ENCODE measurements at regions not wholly inside any gene's neighbourhood (a gene's known extent, or its start where the extent isn't known, plus 50 kb on each side); places are given as distances from the start of the nearest gene placed in this dataset.
"Not testable (repeated sequence)": the region's sequence is repeated elsewhere in the genome, so short reads cannot be mapped to it uniquely, and the experiment has no call there.

DNA sequence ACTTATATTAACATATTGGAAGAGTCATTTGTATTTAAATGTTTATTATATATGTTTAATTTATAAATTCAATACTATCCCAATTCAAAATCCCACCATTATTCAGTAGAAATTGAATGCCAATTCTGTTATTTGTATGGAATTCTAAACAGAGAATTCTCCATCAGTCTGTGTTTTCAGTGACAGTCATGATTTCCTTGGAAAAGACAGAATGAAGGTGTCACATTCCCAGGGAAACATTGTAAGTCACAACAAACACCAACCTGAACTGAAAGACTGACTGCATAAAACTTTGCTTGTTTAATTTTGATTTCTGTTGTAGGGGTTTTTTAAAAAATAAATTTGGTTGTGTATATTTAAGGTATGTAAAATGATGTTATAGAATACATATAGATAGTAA is 769.8 kb upstream of the BCHE start:
- no peaks in the 10 kb centered on the region for H3K36me3 ChIP-seq (ENCODE audit: insufficient read depth, low read length)
- no peak overlapping the region for H3K27ac ChIP-seq (ENCODE audit: low read depth, low read length)
- no peaks in the 10 kb centered on the region for H3K4me1 ChIP-seq (ENCODE audit: control insufficient read depth, insufficient read depth, low read length, unreplicated experiment)
- H2AFZ ChIP-seq (ENCODE audit: low read length, unreplicated experiment), result no peak overlapping the region
- no peaks in the 10 kb centered on the region for H3K79me2 ChIP-seq (ENCODE audit: control insufficient read depth, insufficient read depth, low read length, unreplicated experiment)
- no peak overlapping the region for H3K4me3 ChIP-seq (ENCODE audit: low read depth, low read length)
- no peaks in the 10 kb centered on the region for H3K27me3 ChIP-seq (ENCODE audit: insufficient read depth, low read length)

- H3K27ac ChIP-seq (ENCODE audit: low read depth, low read length), result no peak overlapping the region
- no peaks in the 10 kb centered on the region for H3K27me3 ChIP-seq (ENCODE audit: insufficient read depth, low read length)
- no peaks in the 10 kb centered on the region for H3K79me2 ChIP-seq (ENCODE audit: control insufficient read depth, insufficient read depth, low read length, unreplicated experiment)
- H3K4me1 ChIP-seq (ENCODE audit: control insufficient read depth, insufficient read depth, low read length, unreplicated experiment), result no peaks in the 10 kb centered on the region
- H3K36me3 ChIP-seq (ENCODE audit: insufficient read depth, low read length), result no peaks in the 10 kb centered on the region
- H3K4me3 ChIP-seq (ENCODE audit: low read depth, low read length), result no peak overlapping the region
- H2AFZ ChIP-seq (ENCODE audit: low read length, unreplicated experiment), result no peak overlapping the region
Measured at GRCh38 chr3:166593776-166594175, 756.6 kb upstream of the BCHE start.

DNA sequence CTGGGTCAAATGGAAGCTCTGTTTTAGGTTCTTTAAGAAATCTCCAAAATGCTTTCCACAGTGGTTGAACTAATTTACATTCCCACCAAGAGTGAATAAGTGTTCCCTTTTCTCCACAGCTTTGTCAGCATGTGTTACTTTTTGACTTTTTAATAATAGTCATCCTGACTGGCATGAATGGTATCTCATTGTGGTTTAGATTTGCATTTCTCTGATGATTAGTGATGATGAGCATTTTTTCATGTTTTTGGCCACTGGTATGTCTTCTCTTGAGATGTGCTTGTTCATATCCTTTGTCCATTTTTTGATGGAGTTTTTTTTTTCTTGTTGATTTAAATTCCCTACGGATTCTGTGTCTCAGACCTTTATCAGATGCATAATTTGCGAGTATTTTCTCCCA is 745.0 kb upstream of the BCHE start:
- H3K27ac ChIP-seq (ENCODE audit: low read depth, low read length), result no peak overlapping the region
- H2AFZ ChIP-seq (ENCODE audit: low read length, unreplicated experiment), result no peak overlapping the region
- no peaks in the 10 kb centered on the region for H3K36me3 ChIP-seq (ENCODE audit: insufficient read depth, low read length)
- no peaks in the 10 kb centered on the region for H3K79me2 ChIP-seq (ENCODE audit: control insufficient read depth, insufficient read depth, low read length, unreplicated experiment)
- no peak overlapping the region for H3K4me3 ChIP-seq (ENCODE audit: low read depth, low read length)
- no peaks in the 10 kb centered on the region for H3K27me3 ChIP-seq (ENCODE audit: insufficient read depth, low read length)
- no peaks in the 10 kb centered on the region for H3K4me1 ChIP-seq (ENCODE audit: control insufficient read depth, insufficient read depth, low read length, unreplicated experiment)

- Histone ChIP-seq H3K4me3 (ENCODE audit: low read depth, low read length) (no peak overlapping the region), H3K36me3 (ENCODE audit: insufficient read depth, low read length) (no peaks in the 10 kb centered on the region), H2AFZ (ENCODE audit: low read length, unreplicated experiment) (no peak overlapping the region), H3K27me3 (ENCODE audit: insufficient read depth, low read length) (no peaks in the 10 kb centered on the region), H3K4me1 (ENCODE audit: control insufficient read depth, insufficient read depth, low read length, unreplicated experiment) (no peaks in the 10 kb centered on the region), H3K79me2 (ENCODE audit: control insufficient read depth, insufficient read depth, low read length, unreplicated experiment) (no peaks in the 10 kb centered on the region), H3K27ac (ENCODE audit: low read depth, low read length) (no peak overlapping the region)
Measured at GRCh38 chr3:166580561-166580960, 743.3 kb upstream of the BCHE start.

GRCh38 chr3:166575161-166575560 is 737.9 kb upstream of the BCHE start:
- Histone ChIP-seq H3K4me1 (ENCODE audit: control insufficient read depth, insufficient read depth, low read length, unreplicated experiment) (no peaks in the 10 kb centered on the region), H3K4me3 (ENCODE audit: low read depth, low read length) (no peak overlapping the region), H3K79me2 (ENCODE audit: control insufficient read depth, insufficient read depth, low read length, unreplicated experiment) (no peaks in the 10 kb centered on the region), H3K27me3 (ENCODE audit: insufficient read depth, low read length) (no peaks in the 10 kb centered on the region), H2AFZ (ENCODE audit: low read length, unreplicated experiment) (no peak overlapping the region), H3K27ac (ENCODE audit: low read depth, low read length) (no peak overlapping the region), H3K36me3 (ENCODE audit: insufficient read depth, low read length) (no peaks in the 10 kb centered on the region)

DNA sequence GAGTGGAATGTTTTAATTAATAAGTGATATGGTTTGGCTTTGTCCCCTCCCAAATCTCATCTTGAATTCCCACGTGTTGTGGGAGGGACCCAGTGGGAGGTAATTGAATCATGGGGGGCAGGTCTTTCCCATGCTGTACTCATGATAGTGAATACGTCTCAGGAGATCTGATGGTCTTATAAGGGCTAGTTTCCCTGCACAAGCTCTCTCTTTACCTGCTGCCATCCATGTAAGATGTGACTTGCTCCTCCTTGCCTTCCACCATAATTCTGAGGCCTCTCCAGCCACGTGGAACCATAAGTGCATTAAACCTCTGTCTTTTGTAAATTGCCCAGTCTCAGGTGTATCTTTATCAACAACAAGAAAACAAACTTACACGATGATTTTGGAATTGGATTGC is 734.5 kb upstream of the BCHE start:
- not testable (repeated sequence) for H3K27ac ChIP-seq (ENCODE audit: low read depth, low read length); H3K4me3 ChIP-seq (ENCODE audit: low read depth, low read length); H3K27me3 ChIP-seq (ENCODE audit: insufficient read depth, low read length); H2AFZ ChIP-seq (ENCODE audit: low read length, unreplicated experiment); H3K4me1 ChIP-seq (ENCODE audit: control insufficient read depth, insufficient read depth, low read length, unreplicated experiment); H3K36me3 ChIP-seq (ENCODE audit: insufficient read depth, low read length); H3K79me2 ChIP-seq (ENCODE audit: control insufficient read depth, insufficient read depth, low read length, unreplicated experiment)

GRCh38 chr3:166570102-166570501 is 732.9 kb upstream of the BCHE start:
- Histone ChIP-seq H3K4me1 (ENCODE audit: control insufficient read depth, insufficient read depth, low read length, unreplicated experiment) (no peaks in the 10 kb centered on the region), H3K36me3 (ENCODE audit: insufficient read depth, low read length) (no peaks in the 10 kb centered on the region), H3K79me2 (ENCODE audit: control insufficient read depth, insufficient read depth, low read length, unreplicated experiment) (no peaks in the 10 kb centered on the region), H3K27me3 (ENCODE audit: insufficient read depth, low read length) (no peaks in the 10 kb centered on the region), H2AFZ (ENCODE audit: low read length, unreplicated experiment) (no peak overlapping the region), H3K27ac (ENCODE audit: low read depth, low read length) (no peak overlapping the region), H3K4me3 (ENCODE audit: low read depth, low read length) (no peak overlapping the region)

DNA sequence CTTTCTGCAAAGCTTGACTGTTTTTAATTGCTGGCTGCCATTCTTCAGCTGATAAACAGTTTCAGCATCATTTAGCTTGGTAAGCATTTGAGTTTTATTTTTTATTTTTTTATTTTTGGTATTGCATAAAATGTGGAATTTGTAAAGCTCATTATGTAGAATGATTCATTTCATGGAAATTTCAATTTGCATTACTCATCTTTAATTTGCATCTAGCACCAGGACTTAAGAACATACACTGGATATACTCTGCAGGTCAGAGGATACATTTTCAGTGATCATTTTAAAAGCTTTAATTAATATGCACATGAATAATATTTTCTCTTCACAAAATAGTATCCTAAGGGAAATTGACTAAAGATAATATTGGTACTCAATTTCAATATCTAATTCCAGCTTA is 732.4 kb upstream of the BCHE start:
- no peak overlapping the region for H2AFZ ChIP-seq (ENCODE audit: low read length, unreplicated experiment)
- H3K4me3 ChIP-seq (ENCODE audit: low read depth, low read length), result no peak overlapping the region
- no peaks in the 10 kb centered on the region for H3K4me1 ChIP-seq (ENCODE audit: control insufficient read depth, insufficient read depth, low read length, unreplicated experiment)
- H3K27ac ChIP-seq (ENCODE audit: low read depth, low read length), result no peak overlapping the region
- H3K27me3 ChIP-seq (ENCODE audit: insufficient read depth, low read length), result no peaks in the 10 kb centered on the region
- H3K36me3 ChIP-seq (ENCODE audit: insufficient read depth, low read length), result no peaks in the 10 kb centered on the region
- no peaks in the 10 kb centered on the region for H3K79me2 ChIP-seq (ENCODE audit: control insufficient read depth, insufficient read depth, low read length, unreplicated experiment)

GRCh38 chr3:166560253-166560652 is 723.0 kb upstream of the BCHE start:
- Histone ChIP-seq H3K27me3 (ENCODE audit: insufficient read depth, low read length) (no peaks in the 10 kb centered on the region), H2AFZ (ENCODE audit: low read length, unreplicated experiment) (no peak overlapping the region)

DNA sequence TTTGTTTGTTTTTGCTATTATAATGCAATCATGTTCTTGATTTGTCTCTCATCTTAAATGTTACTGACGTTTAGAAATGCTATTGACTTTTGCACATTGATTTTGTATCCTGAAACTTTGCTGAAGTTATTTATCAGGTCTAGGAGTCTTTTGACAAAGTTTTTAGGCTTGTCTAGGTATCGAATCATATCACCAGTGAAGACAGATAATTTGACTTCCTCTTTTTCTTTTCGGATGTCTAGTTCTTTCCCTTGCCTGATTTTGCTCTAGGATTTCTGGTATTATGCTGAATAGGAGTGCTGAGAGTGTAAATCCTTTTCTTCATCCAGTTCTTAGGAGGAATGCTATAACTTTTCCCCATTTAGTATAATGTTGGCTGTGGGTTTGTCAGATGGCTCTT is 719.7 kb upstream of the BCHE start:
- H2AFZ ChIP-seq (ENCODE audit: low read length, unreplicated experiment), result no peak overlapping the region
- no peak overlapping the region for H3K27ac ChIP-seq (ENCODE audit: low read depth, low read length)
- no peaks in the 10 kb centered on the region for H3K36me3 ChIP-seq (ENCODE audit: insufficient read depth, low read length)
- H3K79me2 ChIP-seq (ENCODE audit: control insufficient read depth, insufficient read depth, low read length, unreplicated experiment), result no peaks in the 10 kb centered on the region
- H3K4me3 ChIP-seq (ENCODE audit: low read depth, low read length), result no peak overlapping the region
- no peaks in the 10 kb centered on the region for H3K27me3 ChIP-seq (ENCODE audit: insufficient read depth, low read length)
- H3K4me1 ChIP-seq (ENCODE audit: control insufficient read depth, insufficient read depth, low read length, unreplicated experiment), result no peaks in the 10 kb centered on the region

More at GRCh38 chr3:166560253-166560652, 723.0 kb upstream of the BCHE start:
- Histone ChIP-seq H3K36me3 (ENCODE audit: insufficient read depth, low read length) (no peaks in the 10 kb centered on the region), H3K79me2 (ENCODE audit: control insufficient read depth, insufficient read depth, low read length, unreplicated experiment) (no peaks in the 10 kb centered on the region), H3K27ac (ENCODE audit: low read depth, low read length) (no peak overlapping the region), H3K4me3 (ENCODE audit: low read depth, low read length) (no peak overlapping the region), H3K4me1 (ENCODE audit: control insufficient read depth, insufficient read depth, low read length, unreplicated experiment) (no peaks in the 10 kb centered on the region)

- Histone ChIP-seq H3K79me2 (ENCODE audit: control insufficient read depth, insufficient read depth, low read length, unreplicated experiment) (no peaks in the 10 kb centered on the region), H3K36me3 (ENCODE audit: insufficient read depth, low read length) (no peaks in the 10 kb centered on the region), H3K27ac (ENCODE audit: low read depth, low read length) (no peak overlapping the region), H2AFZ (ENCODE audit: low read length, unreplicated experiment) (no peak overlapping the region), H3K27me3 (ENCODE audit: insufficient read depth, low read length) (no peaks in the 10 kb centered on the region), H3K4me3 (ENCODE audit: low read depth, low read length) (no peak overlapping the region), H3K4me1 (ENCODE audit: control insufficient read depth, insufficient read depth, low read length, unreplicated experiment) (no peaks in the 10 kb centered on the region)
Measured at GRCh38 chr3:166554023-166554422, 716.8 kb upstream of the BCHE start.

DNA sequence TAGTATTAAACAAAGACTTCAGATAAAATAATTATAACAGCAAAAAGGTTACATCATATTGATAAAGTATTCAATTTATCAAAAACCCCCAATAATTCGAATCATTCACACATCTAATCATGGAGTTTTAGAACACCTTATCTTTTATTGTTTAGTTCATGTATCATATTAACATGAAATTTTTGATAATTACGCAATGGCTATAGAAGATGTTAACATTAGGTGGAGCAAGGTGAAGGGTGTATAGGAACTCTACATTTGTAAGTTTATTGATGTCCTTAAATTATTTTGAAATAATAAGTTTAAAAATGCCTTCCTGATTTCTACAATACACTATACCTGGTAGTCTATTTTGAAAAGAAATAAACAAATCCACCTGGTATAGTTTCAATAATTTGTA is 696.5 kb upstream of the BCHE start:
- Histone ChIP-seq H3K79me2 (ENCODE audit: control insufficient read depth, insufficient read depth, low read length, unreplicated experiment) (no peaks in the 10 kb centered on the region), H2AFZ (ENCODE audit: low read length, unreplicated experiment) (no peak overlapping the region), H3K4me1 (ENCODE audit: control insufficient read depth, insufficient read depth, low read length, unreplicated experiment) (no peaks in the 10 kb centered on the region), H3K27me3 (ENCODE audit: insufficient read depth, low read length) (no peaks in the 10 kb centered on the region), H3K36me3 (ENCODE audit: insufficient read depth, low read length) (no peaks in the 10 kb centered on the region), H3K4me3 (ENCODE audit: low read depth, low read length) (no peak overlapping the region), H3K27ac (ENCODE audit: low read depth, low read length) (no peak overlapping the region)
